ENCODE measurements at regions not wholly inside any gene's neighbourhood (a gene's known extent, or its start where the extent isn't known, plus 50 kb on each side); places are given as distances from the start of the nearest gene placed in this dataset.
A peak's percentile ranks its signal among the peaks of the same experiment; 100 is the strongest.

GRCh38 chr5:17132444-17133083 is 84.9 kb upstream of the BASP1 start:
- Histone ChIP-seq H2BK5ac (ENCODE audit: low read depth, low read length, poor library complexity, severe bottlenecking) (no peak overlapping the region), H3K9ac (ENCODE audit: low read length) (no peak overlapping the region), H3K79me1 (replicated peaks; ENCODE audit: low read length, poor library complexity, severe bottlenecking) (no peaks in the 10 kb centered on the region), H3K14ac (ENCODE audit: low read length in 2 of 2) (no peak overlapping the region), H4K8ac (ENCODE audit: low read length) (no peak overlapping the region), H2BK15ac (ENCODE audit: low read depth, poor library complexity, severe bottlenecking) (no peak overlapping the region), H3K4me3 (ENCODE audit: insufficient read depth in 1 of 2, low read depth in 1 of 2, low read length in 2 of 2) (no peak overlapping the region), H3K23ac (ENCODE audit: low read length in 2 of 2) (no peak overlapping the region), H3K36me3 (ENCODE audit: control insufficient read depth in 1 of 2, insufficient read depth in 2 of 2, low read depth in 1 of 2, low read length in 2 of 2) (no peaks in the 10 kb centered on the region), H3K27me3 (ENCODE audit: control insufficient read depth in 1 of 2, insufficient read depth in 1 of 2, low read length in 2 of 2) (no peaks in the 10 kb centered on the region), H3K9me3 (ENCODE audit: control insufficient read depth, low read length) (no peaks in the 10 kb centered on the region), H3K4ac (ENCODE audit: low read depth in 1 of 2, low read length in 2 of 2) (no peak overlapping the region), H2BK12ac (ENCODE audit: low read length in 2 of 2) (peak overlapping the region; percentile 37 to 55), H2AK5ac (ENCODE audit: low read length, severe bottlenecking) (no peak overlapping the region), H3K27ac (ENCODE audit: low read length, poor library complexity, severe bottlenecking) (no peak overlapping the region), H4K91ac (ENCODE audit: low read length) (no peak overlapping the region), H3K4me2 (ENCODE audit: low read length, poor library complexity, severe bottlenecking) (no peak overlapping the region), H3K18ac (ENCODE audit: low read depth in 1 of 2, low read length in 2 of 2) (peak overlapping the region in 1 of 2 experiments; percentile 66), H2AFZ (ENCODE audit: low read depth, low read length) (no peak overlapping the region), H3K4me1 (ENCODE audit: control insufficient read depth, insufficient read depth, low read depth, low read length) (peaks cover 10% of the 10 kb centered on the region), H2BK120ac (ENCODE audit: low read depth, low read length) (no peak overlapping the region)
- DNase-seq: peak; percentile 64
- 67% methylated on average over 3 of the region's 4 CpGs for WGBS

DNA sequence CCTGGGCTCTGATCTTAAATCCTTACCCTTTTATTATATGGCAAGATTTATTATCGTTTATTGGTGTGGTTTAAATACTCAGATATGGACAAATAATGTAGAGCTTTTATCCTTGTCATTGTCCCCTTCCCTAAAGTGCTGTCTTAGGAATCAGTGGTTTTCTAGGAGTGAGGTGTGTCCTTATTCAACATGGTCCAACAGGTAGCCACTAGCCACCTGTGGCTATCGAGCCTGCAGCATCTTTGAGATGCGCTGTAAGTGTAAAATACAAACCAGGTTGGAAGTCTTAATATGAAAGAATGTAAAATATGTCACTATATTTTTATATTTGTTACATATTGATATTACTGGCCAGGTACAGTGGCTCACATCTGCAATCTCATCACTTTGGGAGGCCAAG is 82.4 kb upstream of the BASP1 start:
- Histone ChIP-seq H2BK120ac (ENCODE audit: low read depth, low read length) (no peak overlapping the region), H4K8ac (ENCODE audit: low read length) (no peak overlapping the region), H2BK15ac (ENCODE audit: low read depth, poor library complexity, severe bottlenecking) (no peak overlapping the region), H3K27me3 (ENCODE audit: control insufficient read depth in 1 of 2, insufficient read depth in 1 of 2, low read length in 2 of 2) (no peaks in the 10 kb centered on the region), H3K23ac (ENCODE audit: low read length in 2 of 2) (no peak overlapping the region), H3K4ac (ENCODE audit: low read depth in 1 of 2, low read length in 2 of 2) (no peak overlapping the region), H2BK5ac (ENCODE audit: low read depth, low read length, poor library complexity, severe bottlenecking) (no peak overlapping the region), H3K4me1 (ENCODE audit: control insufficient read depth, insufficient read depth, low read depth, low read length) (peaks cover 3% of the 10 kb centered on the region), H4K91ac (ENCODE audit: low read length) (no peak overlapping the region), H2AFZ (ENCODE audit: low read depth, low read length) (no peak overlapping the region), H3K9me3 (ENCODE audit: control insufficient read depth, low read length) (no peaks in the 10 kb centered on the region), H3K27ac (ENCODE audit: low read length, poor library complexity, severe bottlenecking) (no peak overlapping the region), H3K9ac (ENCODE audit: low read length) (no peak overlapping the region), H3K4me2 (ENCODE audit: low read length, poor library complexity, severe bottlenecking) (no peak overlapping the region), H3K36me3 (ENCODE audit: control insufficient read depth in 1 of 2, insufficient read depth in 2 of 2, low read depth in 1 of 2, low read length in 2 of 2) (no peaks in the 10 kb centered on the region), H3K4me3 (ENCODE audit: insufficient read depth in 1 of 2, low read depth in 1 of 2, low read length in 2 of 2) (no peak overlapping the region), H3K79me1 (replicated peaks; ENCODE audit: low read length, poor library complexity, severe bottlenecking) (no peaks in the 10 kb centered on the region), H2AK5ac (ENCODE audit: low read length, severe bottlenecking) (no peak overlapping the region), H3K18ac (ENCODE audit: low read depth in 1 of 2, low read length in 2 of 2) (no peak overlapping the region), H2BK12ac (ENCODE audit: low read length in 2 of 2) (no peak overlapping the region), H3K14ac (ENCODE audit: low read length in 2 of 2) (no peak overlapping the region)
- 100% methylated on average over 3 of the region's 3 CpGs for WGBS
- DNase-seq: no peak

GRCh38 chr5:17143335-17143734 is 74.1 kb upstream of the BASP1 start:
- H3K36me3 ChIP-seq (ENCODE audit: control insufficient read depth in 1 of 2, insufficient read depth in 2 of 2, low read depth in 1 of 2, low read length in 2 of 2): no peaks in the 10 kb centered on the region
- H3K4me3 ChIP-seq (ENCODE audit: insufficient read depth in 1 of 2, low read depth in 1 of 2, low read length in 2 of 2): no peak overlapping the region
- H3K18ac ChIP-seq (ENCODE audit: low read depth in 1 of 2, low read length in 2 of 2): no peak overlapping the region
- peak; percentile 78 for DNase-seq
- H3K9ac ChIP-seq (ENCODE audit: low read length): no peak overlapping the region
- H2BK15ac ChIP-seq (ENCODE audit: low read depth, poor library complexity, severe bottlenecking): no peak overlapping the region
- H2BK5ac ChIP-seq (ENCODE audit: low read depth, low read length, poor library complexity, severe bottlenecking): no peak overlapping the region
- no peak overlapping the region for H3K14ac ChIP-seq (ENCODE audit: low read length in 2 of 2)
- H3K4ac ChIP-seq (ENCODE audit: low read depth in 1 of 2, low read length in 2 of 2): no peak overlapping the region
- H3K79me1 ChIP-seq (replicated peaks; ENCODE audit: low read length, poor library complexity, severe bottlenecking): no peaks in the 10 kb centered on the region
- H2AK5ac ChIP-seq (ENCODE audit: low read length, severe bottlenecking): no peak overlapping the region
- H2BK120ac ChIP-seq (ENCODE audit: low read depth, low read length): no peak overlapping the region
- 8% methylated on average over 5 of the region's 7 CpGs for WGBS
- no peak overlapping the region for H4K91ac ChIP-seq (ENCODE audit: low read length)
- no peaks in the 10 kb centered on the region for H3K27me3 ChIP-seq (ENCODE audit: control insufficient read depth in 1 of 2, insufficient read depth in 1 of 2, low read length in 2 of 2)
- peaks cover 7% of the 10 kb centered on the region for H3K4me1 ChIP-seq (ENCODE audit: control insufficient read depth, insufficient read depth, low read depth, low read length)
- H3K27ac ChIP-seq (ENCODE audit: low read length, poor library complexity, severe bottlenecking): no peak overlapping the region
- H3K4me2 ChIP-seq (ENCODE audit: low read length, poor library complexity, severe bottlenecking): no peak overlapping the region
- H3K9me3 ChIP-seq (ENCODE audit: control insufficient read depth, low read length): no peaks in the 10 kb centered on the region
- H2BK12ac ChIP-seq (ENCODE audit: low read length in 2 of 2): no peak overlapping the region
- H4K8ac ChIP-seq (ENCODE audit: low read length): no peak overlapping the region
- no peak overlapping the region for H2AFZ ChIP-seq (ENCODE audit: low read depth, low read length)
- H3K23ac ChIP-seq (ENCODE audit: low read length in 2 of 2): no peak overlapping the region

DNA sequence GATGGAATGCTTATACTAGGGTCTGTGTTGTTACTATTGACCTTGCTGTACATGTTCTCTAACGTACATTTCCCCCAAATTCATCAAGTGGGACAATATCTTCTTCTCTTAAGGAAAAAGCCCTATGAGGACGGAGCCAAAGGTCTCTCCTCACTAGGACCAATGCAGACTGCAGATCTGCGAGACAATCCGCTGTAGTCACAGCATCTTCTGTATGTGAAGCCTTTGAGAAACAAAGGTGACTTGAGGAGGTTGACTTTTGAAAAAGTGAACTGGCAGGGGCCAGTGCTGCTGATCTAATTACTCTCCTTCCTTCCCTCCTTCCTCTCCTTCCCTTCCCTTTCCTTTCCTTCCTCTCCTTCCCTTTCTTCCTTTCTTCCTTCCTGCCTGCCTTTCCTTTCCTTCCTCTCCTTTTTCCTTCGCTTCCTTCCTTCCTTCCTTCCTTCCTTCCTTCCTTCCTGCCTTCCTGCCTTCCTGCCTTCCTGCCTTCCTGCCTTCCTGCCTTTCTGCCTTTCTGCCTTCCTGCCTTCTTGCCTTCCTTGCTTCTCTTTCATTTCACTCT is 71.1 kb upstream of the BASP1 start:
- DNase-seq: no peak
- H3K4me2 ChIP-seq (ENCODE audit: low read length, poor library complexity, severe bottlenecking): no peak overlapping the region
- WGBS: 96% methylated on average over 4 of the region's 5 CpGs

More for the DNA sequence above, 71.1 kb upstream of the BASP1 start:
- H3K14ac ChIP-seq (ENCODE audit: low read length in 2 of 2): no peak overlapping the region
- no peak overlapping the region for H3K27ac ChIP-seq (ENCODE audit: low read length, poor library complexity, severe bottlenecking)
- peak overlapping the region; percentile 66 to 77 for H2BK12ac ChIP-seq (ENCODE audit: low read length in 2 of 2)
- no peak overlapping the region for H3K23ac ChIP-seq (ENCODE audit: low read length in 2 of 2)
- no peaks in the 10 kb centered on the region for H3K79me1 ChIP-seq (replicated peaks; ENCODE audit: low read length, poor library complexity, severe bottlenecking)
- H3K36me3 ChIP-seq (ENCODE audit: control insufficient read depth in 1 of 2, insufficient read depth in 2 of 2, low read depth in 1 of 2, low read length in 2 of 2): no peaks in the 10 kb centered on the region
- H4K91ac ChIP-seq (ENCODE audit: low read length): peak overlapping the region; percentile 27
- no peak overlapping the region for H3K9ac ChIP-seq (ENCODE audit: low read length)
- H3K4ac ChIP-seq (ENCODE audit: low read depth in 1 of 2, low read length in 2 of 2): peak overlapping the region; percentile 9 to 49
- peak overlapping the region; percentile 64 for H4K8ac ChIP-seq (ENCODE audit: low read length)
- no peak overlapping the region for H2BK5ac ChIP-seq (ENCODE audit: low read depth, low read length, poor library complexity, severe bottlenecking)
- no peak overlapping the region for H2BK15ac ChIP-seq (ENCODE audit: low read depth, poor library complexity, severe bottlenecking)
- H3K4me1 ChIP-seq (ENCODE audit: control insufficient read depth, insufficient read depth, low read depth, low read length): peaks cover 7% of the 10 kb centered on the region
- peak overlapping the region in 1 of 2 experiments; percentile 62 for H3K18ac ChIP-seq (ENCODE audit: low read depth in 1 of 2, low read length in 2 of 2)
- H2AK5ac ChIP-seq (ENCODE audit: low read length, severe bottlenecking): peak overlapping the region; percentile 89
- H3K27me3 ChIP-seq (ENCODE audit: control insufficient read depth in 1 of 2, insufficient read depth in 1 of 2, low read length in 2 of 2): no peaks in the 10 kb centered on the region
- H2BK120ac ChIP-seq (ENCODE audit: low read depth, low read length): peak overlapping the region; percentile 19
- no peak overlapping the region for H3K4me3 ChIP-seq (ENCODE audit: insufficient read depth in 1 of 2, low read depth in 1 of 2, low read length in 2 of 2)
- H2AFZ ChIP-seq (ENCODE audit: low read depth, low read length): no peak overlapping the region
- no peaks in the 10 kb centered on the region for H3K9me3 ChIP-seq (ENCODE audit: control insufficient read depth, low read length)
